ENCODE measurements at regions not wholly inside any gene's neighbourhood (a gene's known extent, or its start where the extent isn't known, plus 50 kb on each side); places are given as distances from the start of the nearest gene placed in this dataset.
"Not testable (repeated sequence)": the region's sequence is repeated elsewhere in the genome, so short reads cannot be mapped to it uniquely, and the experiment has no call there.

GRCh38 chr12:116664085-116664484, 73.8 kb downstream of the SPRING1 start:
- H3K27ac Mint-ChIP-seq: no peak overlapping the region
- H3K36me3 Mint-ChIP-seq (ENCODE audit: low read depth): no peaks in the 10 kb centered on the region
- intact Hi-C loops (cut with micrococcal nuclease): no loop called here
- DNase-seq (ENCODE audit: low spot score): no peak
- H3K9me3 Mint-ChIP-seq: no peaks in the 10 kb centered on the region
- H3K4me1 Mint-ChIP-seq (ENCODE audit: low read depth): no peaks in the 10 kb centered on the region
- no peak overlapping the region for H3K4me3 Mint-ChIP-seq (ENCODE audit: low read depth)
- H3K27me3 Mint-ChIP-seq (ENCODE audit: low read depth): peaks cover 13% of the 10 kb centered on the region

- no peak for DNase-seq (ENCODE audit: low spot score)
- Mint-ChIP-seq H3K27ac (no peak overlapping the region), H3K4me1 (ENCODE audit: low read depth) (no peaks in the 10 kb centered on the region), H3K4me3 (ENCODE audit: low read depth) (no peak overlapping the region), H3K9me3 (no peaks in the 10 kb centered on the region), H3K27me3 (ENCODE audit: low read depth) (peaks cover 20% of the 10 kb centered on the region), H3K36me3 (ENCODE audit: low read depth) (no peaks in the 10 kb centered on the region)
- intact Hi-C loops (cut with micrococcal nuclease): no loop called here
Observed at GRCh38 chr12:116662612-116663144, 75.2 kb downstream of the SPRING1 start.

- Mint-ChIP-seq H3K4me3 (ENCODE audit: low read depth) (no peak overlapping the region), H3K4me1 (ENCODE audit: low read depth) (no peaks in the 10 kb centered on the region), H3K36me3 (ENCODE audit: low read depth) (no peaks in the 10 kb centered on the region), H3K9me3 (no peaks in the 10 kb centered on the region), H3K27ac (no peak overlapping the region), H3K27me3 (ENCODE audit: low read depth) (peaks cover 34% of the 10 kb centered on the region)
- intact Hi-C loops (cut with micrococcal nuclease): no loop called here
- DNase-seq (ENCODE audit: low spot score): no peak
Observed at GRCh38 chr12:116661341-116661740, 76.5 kb downstream of the SPRING1 start.

GRCh38 chr12:116660740-116661139, 77.1 kb downstream of the SPRING1 start:
- H3K9me3 Mint-ChIP-seq; H3K27ac Mint-ChIP-seq; DNase-seq (ENCODE audit: low spot score); intact Hi-C loops (cut with micrococcal nuclease); H3K36me3 Mint-ChIP-seq (ENCODE audit: low read depth); H3K4me1 Mint-ChIP-seq (ENCODE audit: low read depth); H3K4me3 Mint-ChIP-seq (ENCODE audit: low read depth): not testable (repeated sequence)
- H3K27me3 Mint-ChIP-seq (ENCODE audit: low read depth): peaks cover 37% of the 10 kb centered on the region

DNA sequence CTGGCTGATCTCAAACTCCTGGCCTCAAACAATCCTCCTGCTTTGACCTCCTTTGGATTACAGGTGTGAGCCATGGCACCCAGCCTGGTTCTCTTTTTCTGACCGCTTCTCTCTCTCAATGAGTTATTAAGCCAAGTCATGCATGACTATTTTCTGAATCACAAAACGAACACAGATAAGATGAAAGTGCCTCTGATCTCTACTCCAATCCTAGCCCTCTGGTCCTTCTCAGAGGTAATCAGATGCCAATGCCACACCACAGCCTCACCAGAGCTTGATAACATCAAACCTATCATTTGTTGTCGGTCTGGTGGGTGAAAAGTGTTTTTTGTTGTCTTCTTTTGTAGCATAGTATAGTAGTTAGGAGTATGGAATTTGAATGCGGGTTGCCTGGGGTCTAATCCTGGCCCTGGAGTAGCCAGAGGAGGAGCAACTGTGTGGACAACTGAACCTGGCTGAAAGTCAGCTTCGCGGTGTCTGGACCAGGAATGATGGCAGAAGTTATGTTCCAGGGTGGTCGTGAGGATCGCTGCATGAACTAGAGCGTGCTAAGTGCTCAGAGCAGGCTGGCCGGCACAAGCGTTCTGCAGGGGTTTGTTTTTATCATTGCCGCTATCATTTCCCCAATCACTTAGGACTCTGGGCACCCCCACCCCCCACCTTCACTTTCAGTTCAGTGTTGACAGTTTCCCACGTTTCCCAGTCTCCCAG, 77.9 kb downstream of the SPRING1 start:
- Mint-ChIP-seq H3K4me1 (ENCODE audit: low read depth) (no peaks in the 10 kb centered on the region), H3K27ac (no peak overlapping the region), H3K36me3 (ENCODE audit: low read depth) (no peaks in the 10 kb centered on the region), H3K9me3 (no peaks in the 10 kb centered on the region), H3K27me3 (ENCODE audit: low read depth) (peaks cover 34% of the 10 kb centered on the region), H3K4me3 (ENCODE audit: low read depth) (no peak overlapping the region)
- no peak for DNase-seq (ENCODE audit: low spot score)
- intact Hi-C loops (cut with micrococcal nuclease): no loop called here

DNA sequence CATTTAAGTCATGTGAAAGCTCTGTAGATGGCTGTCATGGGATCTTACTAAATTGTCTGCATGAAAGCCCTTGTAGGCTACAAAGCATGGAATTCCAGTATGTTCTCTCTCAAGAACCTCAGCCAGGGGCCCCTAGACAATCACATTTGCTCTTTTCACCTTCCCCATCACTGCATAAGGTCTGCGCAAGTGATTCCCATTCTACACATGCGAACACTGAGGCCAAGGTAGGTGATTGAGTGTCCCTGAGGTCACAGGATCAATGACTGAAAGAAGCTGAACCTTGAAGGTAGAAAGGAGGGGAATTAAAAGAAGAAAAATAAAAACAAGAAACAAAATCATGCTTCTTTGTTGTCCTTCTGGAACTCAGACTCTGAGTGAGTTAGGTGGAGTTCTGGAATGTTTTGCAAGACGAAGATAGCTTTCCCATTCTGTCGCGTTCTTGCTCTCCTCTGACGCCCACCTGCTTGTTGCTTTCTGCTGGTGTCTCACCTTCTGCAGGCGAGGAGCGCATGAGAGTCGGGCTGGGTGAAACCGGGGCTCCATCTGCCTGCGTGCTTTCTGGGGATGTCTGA, 79.9 kb downstream of the SPRING1 start:
- H3K27ac Mint-ChIP-seq: no peak overlapping the region
- H3K4me1 Mint-ChIP-seq (ENCODE audit: low read depth): no peaks in the 10 kb centered on the region
- DNase-seq (ENCODE audit: low spot score): no peak
- H3K4me3 Mint-ChIP-seq (ENCODE audit: low read depth): no peak overlapping the region
- intact Hi-C loops (cut with micrococcal nuclease): no loop called here
- no peaks in the 10 kb centered on the region for H3K36me3 Mint-ChIP-seq (ENCODE audit: low read depth)
- H3K27me3 Mint-ChIP-seq (ENCODE audit: low read depth): peaks cover 41% of the 10 kb centered on the region
- no peaks in the 10 kb centered on the region for H3K9me3 Mint-ChIP-seq

- Mint-ChIP-seq H3K4me3 (ENCODE audit: low read depth) (no peak overlapping the region), H3K27ac (no peak overlapping the region), H3K27me3 (ENCODE audit: low read depth) (peaks cover 46% of the 10 kb centered on the region), H3K4me1 (ENCODE audit: low read depth) (no peaks in the 10 kb centered on the region), H3K9me3 (no peaks in the 10 kb centered on the region), H3K36me3 (ENCODE audit: low read depth) (no peaks in the 10 kb centered on the region)
- no peak for DNase-seq (ENCODE audit: low spot score)
- intact Hi-C loops (cut with micrococcal nuclease): no loop called here
Observed at GRCh38 chr12:116656306-116656705, 81.6 kb downstream of the SPRING1 start.

GRCh38 chr12:116654226-116654743, 83.6 kb downstream of the SPRING1 start:
- DNase-seq (ENCODE audit: low spot score): no peak
- H3K27me3 Mint-ChIP-seq (ENCODE audit: low read depth): peaks cover 44% of the 10 kb centered on the region
- H3K27ac Mint-ChIP-seq: no peak overlapping the region
- H3K9me3 Mint-ChIP-seq: no peaks in the 10 kb centered on the region
- no peaks in the 10 kb centered on the region for H3K36me3 Mint-ChIP-seq (ENCODE audit: low read depth)
- H3K4me3 Mint-ChIP-seq (ENCODE audit: low read depth): no peak overlapping the region
- intact Hi-C loops (cut with micrococcal nuclease): no loop called here
- H3K4me1 Mint-ChIP-seq (ENCODE audit: low read depth): peaks cover 4% of the 10 kb centered on the region

- H3K27me3 Mint-ChIP-seq (ENCODE audit: low read depth): peaks cover 21% of the 10 kb centered on the region
- DNase-seq (ENCODE audit: low spot score): no peak
- intact Hi-C loops (cut with micrococcal nuclease): no loop called here
- H3K36me3 Mint-ChIP-seq (ENCODE audit: low read depth): no peaks in the 10 kb centered on the region
- H3K9me3 Mint-ChIP-seq: no peaks in the 10 kb centered on the region
- peaks cover 6% of the 10 kb centered on the region for H3K4me1 Mint-ChIP-seq (ENCODE audit: low read depth)
- H3K27ac Mint-ChIP-seq: no peak overlapping the region
- no peak overlapping the region for H3K4me3 Mint-ChIP-seq (ENCODE audit: low read depth)
Observed at GRCh38 chr12:116651089-116651488, 86.8 kb downstream of the SPRING1 start.

DNA sequence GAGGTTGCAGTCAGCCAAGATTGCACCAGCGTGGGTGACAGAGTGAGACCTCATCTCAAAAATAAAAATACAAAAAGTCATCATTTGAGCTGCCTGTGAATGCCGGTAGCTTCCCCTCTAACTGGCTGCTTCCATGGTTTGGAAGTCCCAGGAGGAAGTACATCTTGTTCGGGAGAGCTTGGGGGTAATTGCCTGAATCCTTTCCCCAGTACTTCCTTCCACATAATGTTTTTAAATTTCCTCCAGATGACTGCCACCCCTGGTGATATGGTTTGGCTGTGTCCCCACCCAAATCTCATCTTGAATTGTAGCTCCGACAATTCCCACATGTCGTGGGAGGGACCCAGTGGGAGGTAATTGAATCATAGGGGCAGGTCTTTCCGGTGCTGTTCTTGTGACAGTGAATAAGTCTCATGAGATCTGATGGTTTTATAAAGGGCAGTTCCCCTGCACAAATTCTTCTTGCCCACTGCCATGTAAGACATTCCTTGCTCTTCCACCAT, 87.2 kb downstream of the SPRING1 start:
- Mint-ChIP-seq H3K27ac (no peak overlapping the region), H3K9me3 (no peaks in the 10 kb centered on the region), H3K4me1 (ENCODE audit: low read depth) (peaks cover 6% of the 10 kb centered on the region), H3K27me3 (ENCODE audit: low read depth) (peaks cover 24% of the 10 kb centered on the region), H3K36me3 (ENCODE audit: low read depth) (no peaks in the 10 kb centered on the region), H3K4me3 (ENCODE audit: low read depth) (no peak overlapping the region)
- DNase-seq (ENCODE audit: low spot score): no peak
- intact Hi-C loops (cut with micrococcal nuclease): no loop called here

- Mint-ChIP-seq H3K9me3 (peaks cover under 1% of the 10 kb centered on the region), H3K4me3 (ENCODE audit: low read depth) (no peak overlapping the region), H3K27ac (no peak overlapping the region), H3K27me3 (ENCODE audit: low read depth) (peaks cover 24% of the 10 kb centered on the region), H3K36me3 (ENCODE audit: low read depth) (no peaks in the 10 kb centered on the region), H3K4me1 (ENCODE audit: low read depth) (peaks cover 6% of the 10 kb centered on the region)
- no peak for DNase-seq (ENCODE audit: low spot score)
- intact Hi-C loops (cut with micrococcal nuclease): no loop called here
Observed at GRCh38 chr12:116650062-116650461, 87.8 kb downstream of the SPRING1 start.

- no peak for DNase-seq (ENCODE audit: low spot score)
- Mint-ChIP-seq H3K4me3 (ENCODE audit: low read depth) (no peak overlapping the region), H3K36me3 (ENCODE audit: low read depth) (no peaks in the 10 kb centered on the region), H3K4me1 (ENCODE audit: low read depth) (peaks cover 6% of the 10 kb centered on the region), H3K27me3 (ENCODE audit: low read depth) (peaks cover 14% of the 10 kb centered on the region), H3K27ac (no peak overlapping the region), H3K9me3 (peaks cover 5% of the 10 kb centered on the region)
- intact Hi-C loops (cut with micrococcal nuclease): no loop called here
Observed at GRCh38 chr12:116647813-116648212, 88.6 kb downstream of the MAP1LC3B2 start.

GRCh38 chr12:116646901-116647300, 87.7 kb downstream of the MAP1LC3B2 start:
- peaks cover 5% of the 10 kb centered on the region for H3K9me3 Mint-ChIP-seq
- no peaks in the 10 kb centered on the region for H3K36me3 Mint-ChIP-seq (ENCODE audit: low read depth)
- intact Hi-C loops (cut with micrococcal nuclease): no loop called here
- no peak for DNase-seq (ENCODE audit: low spot score)
- peaks cover 10% of the 10 kb centered on the region for H3K27me3 Mint-ChIP-seq (ENCODE audit: low read depth)
- H3K4me3 Mint-ChIP-seq (ENCODE audit: low read depth): no peak overlapping the region
- peaks cover 6% of the 10 kb centered on the region for H3K4me1 Mint-ChIP-seq (ENCODE audit: low read depth)
- H3K27ac Mint-ChIP-seq: no peak overlapping the region
